Stimulated activated naive CD8-positive, alpha-beta T cell treated with anti-CD3 and anti-CD28 coated beads, Interleukin-15, amount 100 ng/mL, for 72 hours (primary cell): ENCODE measurements at regions not wholly inside any gene's neighbourhood (a gene's known extent, or its start where the extent isn't known, plus 50 kb on each side); places are given as distances from the start of the nearest gene placed in this dataset.
"Not testable (repeated sequence)": the region's sequence is repeated elsewhere in the genome, so short reads cannot be mapped to it uniquely, and the experiment has no call there.

Source experiments
- ATAC-seq: fragments of 150-1000 bp; cut with Tn5 transposase; 2 replicates; pipeline ENCODE4 v1.10.0; 2021; ENCODE audit warnings: mild to moderate bottlenecking, moderate library complexity
- DNase-seq, 2 donors: peaks; one replicate each; pipeline ENCODE4 v3.0.0; 2021 to 2022
- H3K27ac Mint-ChIP-seq, 2 donors: one replicate each; pipeline ENCODE4 v1.8.0; 2022; ENCODE audit warnings: mild to moderate bottlenecking in 2 of 2, mixed read lengths in 2 of 2, moderate library complexity in 2 of 2
- H3K27me3 Mint-ChIP-seq: one replicate; pipeline ENCODE4 v1.8.0; 2022; ENCODE audit warnings: mixed read lengths
- H3K4me1 Mint-ChIP-seq: one replicate; pipeline ENCODE4 v1.8.0; 2022; ENCODE audit warnings: mild to moderate bottlenecking, mixed read lengths
- H3K4me3 Mint-ChIP-seq, 2 donors: one replicate each; pipeline ENCODE4 v1.8.0; 2022; ENCODE audit warnings: mild to moderate bottlenecking in 2 of 2, mixed read lengths in 2 of 2, moderate library complexity in 1 of 2
- H3K9me3 Mint-ChIP-seq, 2 donors: one replicate each; pipeline ENCODE4 v1.8.0; 2022; ENCODE audit warnings: mixed read lengths in 2 of 2

DNA sequence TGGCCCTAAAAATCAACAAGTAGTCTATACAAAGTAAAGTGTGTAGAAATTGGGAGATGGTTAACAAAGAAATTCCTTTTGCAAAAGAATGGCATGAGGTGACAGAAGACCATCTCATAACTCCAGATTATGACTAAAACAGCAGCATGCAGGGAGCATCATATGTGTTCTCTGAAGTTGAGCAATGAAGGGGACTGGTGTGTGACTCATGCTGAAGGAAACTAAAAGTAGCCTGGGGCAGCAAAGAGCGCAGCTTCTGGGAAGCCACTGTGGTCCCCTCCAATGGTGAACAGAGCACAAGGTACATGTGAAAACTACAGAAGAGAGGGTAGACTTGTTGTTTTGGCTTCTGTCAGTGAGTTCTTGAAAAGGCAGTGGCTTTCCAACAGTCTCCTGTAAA is 133.4 kb downstream of the MACC1 start:
- no peak for DNase-seq
- H3K4me3 Mint-ChIP-seq = no peak overlapping the region
- H3K9me3 Mint-ChIP-seq = no peaks in the 10 kb centered on the region
- no peaks in the 10 kb centered on the region for H3K27me3 Mint-ChIP-seq
- no peaks in the 10 kb centered on the region for H3K4me1 Mint-ChIP-seq
- H3K27ac Mint-ChIP-seq = no peak overlapping the region
- ATAC-seq = no peak

DNA sequence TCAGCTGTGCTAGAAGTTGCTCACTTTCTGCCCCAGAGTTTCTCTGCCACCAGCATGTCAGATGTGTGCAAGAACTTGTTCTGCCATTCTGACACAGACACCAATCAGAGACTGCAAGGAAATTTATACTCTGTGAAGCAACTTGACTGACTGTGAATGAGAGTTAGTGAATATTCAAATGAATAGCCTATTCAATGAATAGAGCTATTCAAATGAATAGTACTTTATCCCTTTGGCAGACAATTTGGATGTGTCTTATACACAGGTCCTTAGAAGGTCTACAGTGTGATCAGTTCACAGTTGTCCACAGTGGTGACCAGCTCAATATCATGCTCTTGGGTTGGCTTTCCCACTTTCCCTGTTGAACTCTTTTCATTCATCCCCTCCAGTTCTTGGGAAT is 138.1 kb downstream of the MACC1 start:
- Mint-ChIP-seq H3K4me3 (no peak overlapping the region), H3K9me3 (peaks cover 0 to 3% of the 10 kb centered on the region in 2 donors), H3K4me1 (no peaks in the 10 kb centered on the region), H3K27me3 (no peaks in the 10 kb centered on the region), H3K27ac (no peak overlapping the region)
- no peak for DNase-seq
- ATAC-seq = no peak

DNA sequence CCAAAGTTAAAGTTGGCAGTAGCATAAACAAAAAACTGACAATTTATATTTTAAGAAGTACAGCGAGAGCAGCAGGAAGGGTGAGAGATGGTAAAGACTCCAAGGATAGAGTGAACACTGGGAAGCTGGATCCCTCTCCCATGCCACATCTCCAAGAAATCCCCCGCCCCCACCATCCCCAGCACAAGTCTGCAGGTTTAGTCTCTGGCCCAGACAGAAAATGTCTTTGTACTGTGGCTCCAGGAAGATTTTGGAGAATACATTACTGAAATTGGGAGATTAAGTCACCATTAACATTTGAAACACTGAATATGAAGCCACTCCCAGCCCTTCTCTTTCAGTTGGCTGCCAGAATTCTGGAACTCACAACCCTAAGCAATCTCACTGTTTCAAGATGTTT is 140.3 kb downstream of the MACC1 start:
- H3K4me1 Mint-ChIP-seq = no peaks in the 10 kb centered on the region
- DNase-seq = no peak
- ATAC-seq = no peak
- H3K9me3 Mint-ChIP-seq = peaks cover 0 to 4% of the 10 kb centered on the region in 2 donors
- H3K4me3 Mint-ChIP-seq = no peak overlapping the region
- no peaks in the 10 kb centered on the region for H3K27me3 Mint-ChIP-seq
- no peak overlapping the region for H3K27ac Mint-ChIP-seq

DNA sequence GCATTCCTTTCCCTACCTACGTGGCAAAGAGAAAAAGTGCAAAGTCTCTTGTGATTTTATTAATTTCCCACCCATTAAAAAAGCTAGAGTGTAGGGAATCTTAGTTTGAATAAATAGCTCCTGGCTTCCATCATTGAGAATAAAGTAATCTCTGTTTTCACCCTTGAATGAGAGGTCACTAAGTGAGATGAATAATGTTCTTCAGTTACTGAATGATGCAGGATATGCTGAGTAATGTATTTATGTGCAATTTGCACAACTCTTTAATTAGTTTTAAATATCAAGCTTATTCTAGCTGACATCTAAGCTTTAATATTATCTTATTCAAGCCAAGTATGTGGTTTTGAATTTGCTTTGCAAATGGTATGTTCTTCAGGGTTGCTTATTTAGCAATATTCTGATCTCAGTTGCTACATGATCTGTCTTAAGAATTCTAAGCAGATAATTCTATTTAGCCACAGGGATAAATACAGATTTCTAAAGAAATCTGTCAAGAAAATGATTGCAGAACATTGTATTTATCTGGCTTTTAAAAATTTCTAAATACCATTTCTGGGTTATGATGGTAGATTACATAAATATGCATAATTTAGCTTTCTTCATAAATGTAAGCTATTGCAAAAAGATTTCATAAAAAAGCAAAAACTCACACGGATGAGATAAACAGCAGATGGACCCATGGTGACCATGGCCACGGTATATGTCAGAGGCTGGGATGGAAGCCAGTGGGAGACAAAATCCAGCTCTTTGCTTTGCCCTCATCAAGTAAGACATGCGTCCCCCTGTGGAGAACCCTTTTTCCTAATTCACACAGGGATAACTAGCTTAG is 141.0 kb downstream of the MACC1 start:
- no peak for DNase-seq
- ATAC-seq = no peak
- Mint-ChIP-seq H3K4me3 (no peak overlapping the region), H3K4me1 (no peaks in the 10 kb centered on the region), H3K9me3 (peaks cover 0 to 4% of the 10 kb centered on the region in 2 donors), H3K27me3 (no peaks in the 10 kb centered on the region), H3K27ac (no peak overlapping the region)

DNA sequence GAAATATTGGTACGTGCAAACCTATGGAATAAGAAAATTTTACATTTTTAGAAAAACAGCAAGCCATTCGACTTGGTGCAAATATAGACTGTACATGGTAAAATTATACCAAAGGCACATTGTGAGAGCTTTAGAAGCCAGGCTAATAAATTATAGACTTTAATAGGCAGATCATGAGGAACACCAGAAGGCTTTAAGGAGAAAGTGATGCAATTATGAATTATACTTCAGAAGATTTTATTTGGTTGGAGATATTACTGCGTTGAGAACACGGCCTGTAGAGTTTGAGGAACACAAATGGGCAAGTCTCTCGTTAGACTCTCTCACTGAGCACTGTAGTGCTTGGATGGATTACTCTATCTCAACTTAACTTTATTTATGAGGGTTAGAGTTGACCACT is 141.7 kb downstream of the MACC1 start:
- no peaks in the 10 kb centered on the region for H3K4me1 Mint-ChIP-seq
- H3K4me3 Mint-ChIP-seq = no peak overlapping the region
- no peaks in the 10 kb centered on the region for H3K27me3 Mint-ChIP-seq
- no peak overlapping the region for H3K27ac Mint-ChIP-seq
- H3K9me3 Mint-ChIP-seq = peaks cover 4% of the 10 kb centered on the region in 2 donors
- DNase-seq = no peak
- no peak for ATAC-seq

DNA sequence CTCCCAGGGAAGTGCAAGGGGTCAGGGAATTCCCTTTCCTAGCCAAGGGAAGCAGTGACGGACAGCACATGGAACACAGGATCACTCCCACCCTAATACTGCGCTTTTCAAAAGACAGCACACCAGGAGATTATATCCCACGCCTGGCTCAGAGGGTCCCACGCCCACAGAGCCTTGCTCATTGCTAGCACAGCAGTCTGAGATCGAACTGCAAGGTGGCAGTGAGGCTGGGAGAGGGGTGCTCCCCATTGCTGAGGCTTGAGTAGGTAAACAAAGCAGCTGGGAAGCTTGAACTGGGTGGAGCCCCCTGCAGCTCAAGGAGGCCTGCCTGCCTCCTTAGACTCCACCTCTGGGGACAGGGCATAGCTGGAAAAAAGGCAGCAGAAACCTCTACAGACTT is 149.2 kb downstream of the MACC1 start:
- H3K4me3 Mint-ChIP-seq, H3K27me3 Mint-ChIP-seq, ATAC-seq, DNase-seq, H3K27ac Mint-ChIP-seq: not testable (repeated sequence)
- peaks cover 18% of the 10 kb centered on the region for H3K4me1 Mint-ChIP-seq
- peaks cover 5 to 15% of the 10 kb centered on the region in 2 donors for H3K9me3 Mint-ChIP-seq

DNA sequence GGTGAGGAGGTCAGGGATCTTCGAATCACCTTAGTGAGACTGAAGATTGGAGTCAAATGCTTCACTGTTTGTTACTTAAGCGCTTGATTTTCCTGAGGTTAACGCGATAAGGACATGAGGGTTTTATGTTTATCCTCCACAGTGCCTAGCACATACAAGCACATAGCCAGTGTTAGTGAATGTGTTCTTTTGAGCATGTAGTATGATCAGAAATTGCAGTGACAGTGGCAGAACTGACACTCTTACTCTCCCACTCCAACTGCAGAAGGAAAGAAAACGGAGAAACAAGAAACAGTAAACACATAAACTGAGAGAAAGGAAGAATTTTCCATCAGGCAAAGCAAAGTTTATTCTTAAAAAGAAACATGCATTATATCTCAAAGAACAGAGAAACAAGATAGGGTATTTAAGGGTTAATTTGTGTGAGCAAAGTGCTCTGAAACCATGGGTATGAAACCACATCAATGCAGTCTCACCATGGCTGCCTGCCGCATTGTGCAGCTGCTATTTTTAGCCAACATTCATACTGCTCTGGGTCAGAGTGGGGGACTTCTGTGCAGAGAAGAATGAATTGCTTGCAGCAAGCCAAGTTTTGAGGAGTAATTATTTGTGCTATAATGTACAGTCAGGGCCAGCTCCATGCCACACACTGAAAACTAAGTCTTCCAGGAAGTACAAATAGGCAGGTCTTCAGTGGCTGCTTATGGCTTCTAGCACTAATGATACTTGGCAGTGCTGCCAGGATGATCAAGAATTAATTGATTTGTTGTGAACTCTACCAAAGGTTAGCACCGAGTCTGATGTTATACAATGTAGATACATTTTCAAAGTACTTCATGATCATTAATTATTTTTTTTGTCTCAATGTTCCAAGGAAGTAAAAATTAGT is 152.0 kb downstream of the MACC1 start:
- peak; percentile 24 to 28 for DNase-seq
- H3K27me3 Mint-ChIP-seq = no peaks in the 10 kb centered on the region
- peaks cover 5 to 11% of the 10 kb centered on the region in 2 donors for H3K9me3 Mint-ChIP-seq
- peaks cover 18% of the 10 kb centered on the region for H3K4me1 Mint-ChIP-seq
- peak overlapping the region in 1 of 2 donors; percentile 31 for H3K27ac Mint-ChIP-seq
- H3K4me3 Mint-ChIP-seq = no peak overlapping the region
- peak; percentile 84 for ATAC-seq

DNA sequence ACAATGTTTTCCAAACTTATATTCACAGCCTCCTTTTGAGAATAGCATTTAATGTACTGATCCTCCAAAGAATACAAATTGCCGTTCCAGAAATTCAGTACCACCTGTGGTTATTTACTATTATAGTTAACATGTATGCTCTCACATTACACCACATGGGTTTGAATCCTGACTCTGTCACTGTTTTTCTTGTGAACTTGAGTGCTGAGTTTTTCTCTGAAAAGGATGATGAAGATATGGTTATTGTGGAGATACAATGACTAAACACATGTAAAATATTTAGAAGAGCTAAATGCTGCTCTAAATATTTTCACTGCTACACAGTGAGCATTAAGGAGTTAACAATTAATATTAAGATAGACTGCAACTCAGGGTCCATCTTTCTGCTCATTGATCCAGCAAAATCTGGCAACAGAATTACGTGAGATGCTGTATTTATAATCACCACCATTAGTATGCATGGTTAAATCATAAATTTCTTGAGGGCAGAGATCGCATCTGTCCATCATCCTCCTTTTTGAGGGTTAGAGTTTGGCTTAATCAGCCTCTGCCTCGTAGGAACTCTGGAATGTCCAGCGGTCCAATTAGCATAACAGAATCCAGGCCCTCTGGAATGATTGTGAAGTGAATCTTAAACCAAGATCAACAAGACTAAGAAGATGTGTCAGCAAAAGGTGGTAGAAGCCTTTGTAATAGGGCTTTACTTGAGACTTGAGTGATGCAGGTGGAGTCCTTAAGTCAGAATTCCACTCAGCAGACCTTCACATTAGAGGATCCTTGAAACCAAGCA is 152.8 kb downstream of the MACC1 start:
- no peak for ATAC-seq
- Mint-ChIP-seq H3K9me3 (peaks cover 5 to 7% of the 10 kb centered on the region in 2 donors), H3K27ac (no peak overlapping the region), H3K27me3 (no peaks in the 10 kb centered on the region), H3K4me1 (peaks cover 18% of the 10 kb centered on the region), H3K4me3 (no peak overlapping the region)
- no peak for DNase-seq

DNA sequence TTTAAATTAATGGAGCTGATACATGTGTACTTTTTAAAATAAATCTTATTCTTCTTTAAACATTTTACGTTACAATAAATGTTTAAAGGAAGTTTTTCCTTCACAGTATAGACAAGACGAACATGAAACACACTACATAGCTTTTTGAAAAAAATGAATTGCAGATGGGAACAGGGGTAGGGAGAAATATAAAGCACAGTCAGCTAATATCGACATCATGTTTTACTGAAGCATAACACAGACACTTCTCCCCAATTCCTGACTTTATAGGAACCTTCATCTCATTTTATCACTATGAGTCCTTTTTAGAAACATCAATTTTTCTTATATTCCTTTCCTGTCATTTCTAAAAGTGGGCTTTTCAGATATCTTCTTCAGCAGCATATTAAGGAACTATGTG is 153.5 kb downstream of the MACC1 start:
- no peak overlapping the region for H3K4me3 Mint-ChIP-seq
- H3K27ac Mint-ChIP-seq = no peak overlapping the region
- no peak for DNase-seq
- peaks cover 18% of the 10 kb centered on the region for H3K4me1 Mint-ChIP-seq
- ATAC-seq = no peak
- H3K9me3 Mint-ChIP-seq = peaks cover 0 to 7% of the 10 kb centered on the region in 2 donors
- no peaks in the 10 kb centered on the region for H3K27me3 Mint-ChIP-seq

DNA sequence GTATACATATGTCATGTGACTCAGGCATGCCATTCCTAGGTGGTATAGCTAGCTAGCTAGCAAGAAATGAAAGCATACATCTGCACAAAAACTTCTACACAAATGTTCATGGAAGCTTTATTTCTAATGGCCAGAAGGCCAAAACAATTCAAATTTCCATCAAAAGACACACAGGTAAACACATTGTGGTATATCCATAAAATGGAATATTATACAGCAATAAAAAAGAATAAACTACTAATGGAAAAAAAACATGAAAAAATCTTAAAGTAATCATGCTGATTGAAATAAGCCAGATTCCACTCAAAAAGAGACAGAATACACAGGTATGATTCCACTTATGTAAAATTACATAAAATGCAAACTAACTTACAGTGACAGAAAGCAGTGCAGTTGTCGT is 154.3 kb downstream of the MACC1 start:
- Mint-ChIP-seq H3K9me3 (peaks cover 0 to 7% of the 10 kb centered on the region in 2 donors), H3K27ac (no peak overlapping the region), H3K4me3 (no peak overlapping the region), H3K27me3 (no peaks in the 10 kb centered on the region), H3K4me1 (peaks cover 18% of the 10 kb centered on the region)
- ATAC-seq = no peak
- no peak for DNase-seq

DNA sequence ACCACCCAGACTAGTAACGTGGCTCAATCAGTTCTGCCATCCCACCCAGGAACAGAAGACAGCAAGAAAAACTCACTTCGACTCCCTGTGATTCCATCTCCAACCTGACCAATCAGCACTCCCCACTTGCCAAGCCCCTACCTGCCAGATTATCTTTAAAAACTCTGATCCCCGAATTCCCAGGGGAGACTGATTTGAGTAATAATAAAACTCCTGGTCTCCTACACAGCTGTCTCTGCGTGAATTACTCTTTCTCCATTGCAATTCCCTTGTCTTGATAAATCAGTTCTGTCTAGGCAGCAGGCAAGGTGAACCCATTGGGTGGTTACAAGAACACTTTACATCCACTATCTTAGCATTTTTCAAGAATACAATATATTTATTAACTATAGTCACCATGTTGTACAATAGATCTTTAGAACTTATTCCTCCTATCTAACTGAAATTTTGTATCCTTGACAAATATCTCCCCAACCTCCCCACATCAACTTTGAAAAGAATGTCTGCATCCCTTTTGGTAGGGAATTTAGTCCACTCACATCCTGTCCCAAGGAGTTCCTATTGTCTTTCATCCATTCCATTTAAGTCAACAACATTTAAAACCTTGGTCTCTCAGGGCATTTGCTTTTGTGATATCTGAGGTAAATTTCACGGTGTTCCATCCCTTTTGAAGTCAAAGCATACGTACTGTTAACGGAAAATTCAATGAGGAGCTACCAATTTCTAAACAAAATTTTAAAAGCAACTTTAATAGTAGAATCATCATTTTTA is 163.7 kb downstream of the MACC1 start:
- H3K4me1 Mint-ChIP-seq = no peaks in the 10 kb centered on the region
- peak overlapping the region in 1 of 2 donors; percentile 42 for H3K27ac Mint-ChIP-seq
- ATAC-seq (no peak), DNase-seq (no peak)
- H3K27me3 Mint-ChIP-seq = peaks cover 5% of the 10 kb centered on the region
- peaks cover 7 to 12% of the 10 kb centered on the region in 2 donors for H3K9me3 Mint-ChIP-seq
- H3K4me3 Mint-ChIP-seq = no peak overlapping the region

DNA sequence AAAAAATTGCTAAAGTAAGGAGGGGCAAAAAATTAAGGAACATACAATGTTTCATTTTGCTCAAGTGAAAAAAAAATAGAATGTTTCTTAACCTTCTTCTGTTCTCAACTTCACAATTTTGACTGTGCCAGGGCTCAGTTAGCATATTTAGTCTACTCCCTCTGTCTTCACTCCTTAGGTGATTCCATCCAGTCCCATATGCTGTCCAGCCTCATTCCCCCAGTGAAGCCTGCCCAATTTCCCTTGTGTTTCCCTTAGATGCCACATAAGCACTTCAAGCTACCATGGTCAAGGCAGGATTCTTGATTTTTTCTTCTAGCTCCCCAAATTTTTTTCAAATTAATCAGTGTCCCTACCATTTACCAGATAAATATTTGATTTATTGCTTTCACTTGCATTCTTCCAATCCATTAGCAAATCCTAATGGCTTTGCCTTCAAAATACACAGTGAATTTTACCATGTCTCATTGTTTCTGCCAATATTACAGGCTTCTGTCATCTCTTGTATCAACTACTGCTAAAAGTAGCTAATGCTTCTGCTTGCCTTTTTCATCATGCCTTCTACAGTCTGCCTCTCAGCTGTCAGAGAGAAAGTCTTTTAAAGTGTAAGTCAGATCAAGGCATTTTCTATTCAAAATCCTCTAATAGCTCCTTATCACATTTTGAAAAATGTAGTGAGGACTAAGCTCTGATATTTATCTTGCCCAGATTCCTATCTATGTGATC is 166.8 kb downstream of the MACC1 start:
- H3K27ac Mint-ChIP-seq = no peak overlapping the region
- ATAC-seq = no peak

DNA sequence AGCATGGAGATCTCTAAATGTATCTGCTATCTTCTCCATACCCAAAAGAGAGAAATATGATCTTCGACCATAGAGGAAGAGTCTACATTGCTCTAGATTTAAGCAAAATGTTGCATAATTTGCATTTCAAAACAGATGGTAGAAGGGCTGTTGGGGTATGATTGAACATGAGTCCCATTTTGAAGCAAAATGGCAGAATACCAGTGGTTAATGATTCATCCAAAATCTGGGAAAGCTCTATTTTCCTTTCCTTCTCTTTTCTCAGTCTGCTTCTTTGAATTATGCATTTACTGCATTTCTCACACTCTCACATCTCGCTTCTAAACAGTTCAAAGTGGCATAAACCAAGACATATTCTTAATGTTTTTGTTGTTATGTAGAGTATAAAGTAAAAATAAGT is 178.5 kb downstream of the MACC1 start:
- H3K4me1 Mint-ChIP-seq = no peaks in the 10 kb centered on the region
- no peaks in the 10 kb centered on the region for H3K27me3 Mint-ChIP-seq
- ATAC-seq (no peak), DNase-seq (no peak)
- no peak overlapping the region for H3K4me3 Mint-ChIP-seq
- H3K27ac Mint-ChIP-seq = no peak overlapping the region
- H3K9me3 Mint-ChIP-seq = no peaks in the 10 kb centered on the region

More for the DNA sequence above, 166.8 kb downstream of the MACC1 start:
- Mint-ChIP-seq H3K27me3 (peaks cover 5% of the 10 kb centered on the region), H3K4me3 (no peak overlapping the region), H3K9me3 (peaks cover 5 to 7% of the 10 kb centered on the region in 2 donors), H3K4me1 (no peaks in the 10 kb centered on the region)
- no peak for DNase-seq

DNA sequence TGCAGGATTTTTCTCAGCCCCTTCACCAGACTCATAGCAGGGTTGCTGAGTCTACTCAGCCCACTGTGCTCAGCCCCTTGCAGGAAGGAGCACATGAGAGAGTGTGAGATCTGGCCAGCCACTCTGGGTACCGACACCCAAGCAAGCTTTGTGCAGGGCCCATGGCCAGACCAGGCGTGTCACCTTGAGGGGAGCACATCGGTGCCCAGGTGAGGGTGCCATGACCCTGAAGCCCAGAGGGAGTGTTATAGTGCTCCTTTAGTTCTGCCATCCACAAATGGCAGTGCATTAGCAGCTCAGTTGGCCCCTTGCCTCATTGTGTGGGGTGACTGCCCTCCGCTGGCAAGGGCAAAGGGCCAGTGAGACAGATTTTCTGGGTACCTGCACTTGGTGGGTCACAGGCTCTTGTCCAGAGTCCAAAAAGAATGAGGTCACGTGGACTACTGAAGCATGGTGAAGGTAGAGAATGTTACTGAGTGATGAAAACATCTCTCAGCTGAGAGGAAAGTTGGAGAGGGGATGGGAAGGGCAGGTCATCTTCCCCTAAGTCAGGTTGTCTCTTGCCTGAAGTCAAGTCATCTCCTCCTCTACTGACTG is 181.8 kb downstream of the MACC1 start:
- ATAC-seq (no peak), DNase-seq (no peak)
- Mint-ChIP-seq H3K4me1 (no peaks in the 10 kb centered on the region), H3K27me3 (no peaks in the 10 kb centered on the region), H3K9me3 (no peaks in the 10 kb centered on the region), H3K4me3 (no peak overlapping the region), H3K27ac (peak overlapping the region in 1 of 2 donors; percentile 12)
